ENCODE measurements at regions not wholly inside any gene's neighbourhood (a gene's known extent, or its start where the extent isn't known, plus 50 kb on each side); places are given as distances from the start of the nearest gene placed in this dataset.

- Histone ChIP-seq H3K4me3 (ENCODE audit: low read length) (no peak overlapping the region), H3K27ac (ENCODE audit: low read depth, low read length) (no peak overlapping the region)
Measured at GRCh38 chr4:57866468-57867171, 756.4 kb upstream of the IGFBP7 start.

GRCh38 chr4:57865264-57865663 lies 755.1 kb upstream of the IGFBP7 start:
- Histone ChIP-seq H3K9ac (ENCODE audit: low read length) (no peak overlapping the region), H3K36me3 (ENCODE audit: control insufficient read depth, insufficient read depth, low read length) (no peaks in the 10 kb centered on the region), H3K4me3 (ENCODE audit: low read length) (no peak overlapping the region), H3K4me1 (ENCODE audit: control insufficient read depth, insufficient read depth, low read length) (no peaks in the 10 kb centered on the region), H3K27me3 (ENCODE audit: control insufficient read depth, insufficient read depth, low read length) (no peaks in the 10 kb centered on the region), H3K27ac (ENCODE audit: low read depth, low read length) (no peak overlapping the region)

More at GRCh38 chr4:57866468-57867171, 756.4 kb upstream of the IGFBP7 start:
- Histone ChIP-seq H3K9ac (ENCODE audit: low read length) (no peak overlapping the region), H3K36me3 (ENCODE audit: control insufficient read depth, insufficient read depth, low read length) (no peaks in the 10 kb centered on the region), H3K4me1 (ENCODE audit: control insufficient read depth, insufficient read depth, low read length) (no peaks in the 10 kb centered on the region), H3K27me3 (ENCODE audit: control insufficient read depth, insufficient read depth, low read length) (no peaks in the 10 kb centered on the region)

- peak overlapping the region; percentile 10 for H3K4me3 ChIP-seq (ENCODE audit: low read length)
- no peaks in the 10 kb centered on the region for H3K36me3 ChIP-seq (ENCODE audit: control insufficient read depth, insufficient read depth, low read length)
- no peaks in the 10 kb centered on the region for H3K27me3 ChIP-seq (ENCODE audit: control insufficient read depth, insufficient read depth, low read length)
- H3K27ac ChIP-seq (ENCODE audit: low read depth, low read length): no peak overlapping the region
- no peaks in the 10 kb centered on the region for H3K4me1 ChIP-seq (ENCODE audit: control insufficient read depth, insufficient read depth, low read length)
- no peak overlapping the region for H3K9ac ChIP-seq (ENCODE audit: low read length)
Measured at GRCh38 chr4:57854748-57855147, 744.6 kb upstream of the IGFBP7 start.

GRCh38 chr4:57850141-57850540 lies 740.0 kb upstream of the IGFBP7 start:
- Histone ChIP-seq H3K27ac (ENCODE audit: low read depth, low read length) (no peak overlapping the region), H3K27me3 (ENCODE audit: control insufficient read depth, insufficient read depth, low read length) (no peaks in the 10 kb centered on the region), H3K4me1 (ENCODE audit: control insufficient read depth, insufficient read depth, low read length) (no peaks in the 10 kb centered on the region), H3K9ac (ENCODE audit: low read length) (no peak overlapping the region), H3K36me3 (ENCODE audit: control insufficient read depth, insufficient read depth, low read length) (no peaks in the 10 kb centered on the region), H3K4me3 (ENCODE audit: low read length) (no peak overlapping the region)

GRCh38 chr4:57832083-57832482 lies 721.9 kb upstream of the IGFBP7 start:
- Histone ChIP-seq H3K36me3 (ENCODE audit: control insufficient read depth, insufficient read depth, low read length) (no peaks in the 10 kb centered on the region), H3K27me3 (ENCODE audit: control insufficient read depth, insufficient read depth, low read length) (no peaks in the 10 kb centered on the region), H3K9ac (ENCODE audit: low read length) (no peak overlapping the region), H3K27ac (ENCODE audit: low read depth, low read length) (no peak overlapping the region), H3K4me3 (ENCODE audit: low read length) (no peak overlapping the region), H3K4me1 (ENCODE audit: control insufficient read depth, insufficient read depth, low read length) (no peaks in the 10 kb centered on the region)

- Histone ChIP-seq H3K36me3 (ENCODE audit: control insufficient read depth, insufficient read depth, low read length) (no peaks in the 10 kb centered on the region), H3K9ac (ENCODE audit: low read length) (no peak overlapping the region), H3K4me1 (ENCODE audit: control insufficient read depth, insufficient read depth, low read length) (no peaks in the 10 kb centered on the region), H3K27ac (ENCODE audit: low read depth, low read length) (no peak overlapping the region), H3K27me3 (ENCODE audit: control insufficient read depth, insufficient read depth, low read length) (no peaks in the 10 kb centered on the region), H3K4me3 (ENCODE audit: low read length) (no peak overlapping the region)
Measured at GRCh38 chr4:57789666-57790065, 679.5 kb upstream of the IGFBP7 start.

- Histone ChIP-seq H3K4me3 (ENCODE audit: low read length) (no peak overlapping the region), H3K36me3 (ENCODE audit: control insufficient read depth, insufficient read depth, low read length) (no peaks in the 10 kb centered on the region), H3K27ac (ENCODE audit: low read depth, low read length) (no peak overlapping the region), H3K9ac (ENCODE audit: low read length) (no peak overlapping the region), H3K27me3 (ENCODE audit: control insufficient read depth, insufficient read depth, low read length) (no peaks in the 10 kb centered on the region), H3K4me1 (ENCODE audit: control insufficient read depth, insufficient read depth, low read length) (no peaks in the 10 kb centered on the region)
Measured at GRCh38 chr4:57777876-57778275, 667.7 kb upstream of the IGFBP7 start.

GRCh38 chr4:57774681-57775080 lies 664.5 kb upstream of the IGFBP7 start:
- no peaks in the 10 kb centered on the region for H3K36me3 ChIP-seq (ENCODE audit: control insufficient read depth, insufficient read depth, low read length)
- no peaks in the 10 kb centered on the region for H3K4me1 ChIP-seq (ENCODE audit: control insufficient read depth, insufficient read depth, low read length)
- H3K9ac ChIP-seq (ENCODE audit: low read length): no peak overlapping the region
- no peak overlapping the region for H3K4me3 ChIP-seq (ENCODE audit: low read length)
- no peak overlapping the region for H3K27ac ChIP-seq (ENCODE audit: low read depth, low read length)
- no peaks in the 10 kb centered on the region for H3K27me3 ChIP-seq (ENCODE audit: control insufficient read depth, insufficient read depth, low read length)

- Histone ChIP-seq H3K27me3 (ENCODE audit: control insufficient read depth, insufficient read depth, low read length) (no peaks in the 10 kb centered on the region), H3K36me3 (ENCODE audit: control insufficient read depth, insufficient read depth, low read length) (no peaks in the 10 kb centered on the region), H3K4me3 (ENCODE audit: low read length) (no peak overlapping the region), H3K9ac (ENCODE audit: low read length) (no peak overlapping the region), H3K27ac (ENCODE audit: low read depth, low read length) (no peak overlapping the region), H3K4me1 (ENCODE audit: control insufficient read depth, insufficient read depth, low read length) (no peaks in the 10 kb centered on the region)
Measured at GRCh38 chr4:57774171-57774570, 664.0 kb upstream of the IGFBP7 start.

- Histone ChIP-seq H3K9ac (ENCODE audit: low read length) (no peak overlapping the region), H3K27me3 (ENCODE audit: control insufficient read depth, insufficient read depth, low read length) (no peaks in the 10 kb centered on the region), H3K4me1 (ENCODE audit: control insufficient read depth, insufficient read depth, low read length) (no peaks in the 10 kb centered on the region), H3K4me3 (ENCODE audit: low read length) (no peak overlapping the region), H3K27ac (ENCODE audit: low read depth, low read length) (no peak overlapping the region), H3K36me3 (ENCODE audit: control insufficient read depth, insufficient read depth, low read length) (no peaks in the 10 kb centered on the region)
Measured at GRCh38 chr4:57766341-57766740, 656.2 kb upstream of the IGFBP7 start.

- no peak overlapping the region for H3K4me3 ChIP-seq (ENCODE audit: low read length)
- H3K27me3 ChIP-seq (ENCODE audit: control insufficient read depth, insufficient read depth, low read length): no peaks in the 10 kb centered on the region
- no peaks in the 10 kb centered on the region for H3K4me1 ChIP-seq (ENCODE audit: control insufficient read depth, insufficient read depth, low read length)
- H3K9ac ChIP-seq (ENCODE audit: low read length): no peak overlapping the region
- no peak overlapping the region for H3K27ac ChIP-seq (ENCODE audit: low read depth, low read length)
- no peaks in the 10 kb centered on the region for H3K36me3 ChIP-seq (ENCODE audit: control insufficient read depth, insufficient read depth, low read length)
Measured at GRCh38 chr4:57764856-57765255, 654.7 kb upstream of the IGFBP7 start.

- no peak overlapping the region for H3K4me3 ChIP-seq (ENCODE audit: low read length)
- H3K27ac ChIP-seq (ENCODE audit: low read depth, low read length): no peak overlapping the region
- H3K4me1 ChIP-seq (ENCODE audit: control insufficient read depth, insufficient read depth, low read length): no peaks in the 10 kb centered on the region
- H3K36me3 ChIP-seq (ENCODE audit: control insufficient read depth, insufficient read depth, low read length): no peaks in the 10 kb centered on the region
- H3K27me3 ChIP-seq (ENCODE audit: control insufficient read depth, insufficient read depth, low read length): no peaks in the 10 kb centered on the region
- H3K9ac ChIP-seq (ENCODE audit: low read length): no peak overlapping the region
Measured at GRCh38 chr4:57763070-57763469, 652.9 kb upstream of the IGFBP7 start.

- no peak overlapping the region for H3K9ac ChIP-seq (ENCODE audit: low read length)
- no peak overlapping the region for H3K4me3 ChIP-seq (ENCODE audit: low read length)
- H3K36me3 ChIP-seq (ENCODE audit: control insufficient read depth, insufficient read depth, low read length): no peaks in the 10 kb centered on the region
- H3K27ac ChIP-seq (ENCODE audit: low read depth, low read length): no peak overlapping the region
- no peaks in the 10 kb centered on the region for H3K27me3 ChIP-seq (ENCODE audit: control insufficient read depth, insufficient read depth, low read length)
- no peaks in the 10 kb centered on the region for H3K4me1 ChIP-seq (ENCODE audit: control insufficient read depth, insufficient read depth, low read length)
Measured at GRCh38 chr4:57740625-57741190, 630.5 kb upstream of the IGFBP7 start.

All from rectal smooth muscle tissue (tissue), 1 donor.